Endodermal cell (in vitro differentiated cells): ENCODE measurements at regions not wholly inside any gene's neighbourhood (a gene's known extent, or its start where the extent isn't known, plus 50 kb on each side); places are given as distances from the start of the nearest gene placed in this dataset.

Experiments used
- DNase-seq: peaks from one replicate; pipeline ENCODE4 v3.0.0-alpha.2; 2017
- H3K27ac ChIP-seq: 2 replicates; pipeline ENCODE4 v1.5.1; 2013; ENCODE audit warnings: mild to moderate bottlenecking, low read depth, low read length, moderate library complexity
- H3K27me3 ChIP-seq: 2 replicates; pipeline ENCODE4 v1.6.1; 2013; ENCODE audit warnings: mild to moderate bottlenecking, low read length, moderate library complexity; ENCODE audit not compliant: insufficient read depth, control insufficient read depth, poor library complexity, severe bottlenecking
- H3K36me3 ChIP-seq: 2 replicates; pipeline ENCODE4 v1.7.0; 2013; ENCODE audit warnings: mild to moderate bottlenecking, low read length, moderate library complexity; ENCODE audit not compliant: control insufficient read depth, insufficient read depth
- H3K4me1 ChIP-seq: one replicate; pipeline ENCODE4 v1.7.0; 2013; ENCODE audit warnings: low read length; ENCODE audit not compliant: control insufficient read depth, insufficient read depth
- H3K4me3 ChIP-seq: 2 replicates; pipeline ENCODE4 v1.5.1; 2013; ENCODE audit warnings: mild to moderate bottlenecking, low read length, moderate library complexity
- H3K9ac ChIP-seq: 2 replicates; pipeline ENCODE4 v1.6.1; 2013; ENCODE audit warnings: mild to moderate bottlenecking, low read length, moderate library complexity; ENCODE audit not compliant: poor library complexity, severe bottlenecking; ENCODE audit errors: extremely low read depth
- H3K9me3 ChIP-seq: 2 replicates; pipeline ENCODE4 v1.6.1; 2013; ENCODE audit warnings: mild to moderate bottlenecking, low read length, moderate library complexity; ENCODE audit not compliant: control insufficient read depth
- H3K27ac Mint-ChIP-seq: 2 replicates; pipeline ENCODE4 v1.8.0; 2020; ENCODE audit warnings: mixed read lengths
- H3K27me3 Mint-ChIP-seq: 2 replicates; pipeline ENCODE4 v1.8.0; 2021; ENCODE audit warnings: mild to moderate bottlenecking, mixed read lengths; ENCODE audit not compliant: insufficient read depth
- H3K36me3 Mint-ChIP-seq: 2 replicates; pipeline ENCODE4 v1.8.0; 2020; ENCODE audit warnings: low read depth, mixed read lengths
- H3K4me1 Mint-ChIP-seq: 2 replicates; pipeline ENCODE4 v1.8.0; 2020; ENCODE audit warnings: mixed read lengths
- H3K4me3 Mint-ChIP-seq: 2 replicates; pipeline ENCODE4 v1.8.0; 2020; ENCODE audit warnings: mild to moderate bottlenecking, moderate library complexity, mixed read lengths
- H3K9me3 Mint-ChIP-seq: 2 replicates; pipeline ENCODE4 v1.8.0; 2020; ENCODE audit warnings: mild to moderate bottlenecking, mixed read lengths
- CTCF ChIP-seq: fragments of 200-600 bp; sonication (generic); conservative IDR thresholded peaks from 2 replicates; pipeline ENCODE4 v1.5.0; 2021; ENCODE audit warnings: antibody characterized with exemption, mild to moderate bottlenecking
- WGBS, 2 experiments: methylation state at CpG; one replicate each; pipeline versions ENCODE4 v1.1.5 to v1.1.7; 2013; ENCODE audit warnings: missing lambda C conversion rate in 2 of 2, mixed read lengths in 1 of 2; ENCODE audit not compliant: insufficient coverage in 1 of 2, insufficient read length in 1 of 2; 5-methylcytosine and 5-hydroxymethylcytosine counted together

DNA sequence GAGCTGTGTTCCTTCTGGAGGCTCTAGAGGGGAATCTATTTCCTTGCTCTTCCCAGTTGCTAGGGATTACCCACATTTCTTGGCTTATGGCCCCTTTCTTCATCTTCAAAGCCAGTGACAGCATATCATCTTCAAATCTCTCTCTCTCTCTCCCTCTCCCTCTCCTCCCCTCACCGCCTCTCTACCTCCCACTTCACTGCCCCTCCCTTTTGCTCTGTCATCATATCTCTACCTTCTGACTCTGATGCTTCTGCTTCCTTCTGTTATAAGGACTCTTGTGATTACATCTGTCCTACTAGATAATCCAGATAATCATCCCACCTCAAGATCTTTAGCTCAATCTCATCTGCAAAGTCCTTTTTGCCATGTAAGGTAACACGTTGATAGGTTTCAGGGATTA is 93.1 kb upstream of the TEX13D start:
- Histone ChIP-seq H3K9me3 (no peaks in the 10 kb centered on the region), H3K9ac (no peak overlapping the region), H3K4me1 (no peaks in the 10 kb centered on the region), H3K27me3 (no peaks in the 10 kb centered on the region), H3K27ac (no peak overlapping the region), H3K4me3 (no peak overlapping the region), H3K36me3 (no peaks in the 10 kb centered on the region)
- no peak for TF ChIP-seq CTCF
- Mint-ChIP-seq H3K36me3 (no peaks in the 10 kb centered on the region), H3K9me3 (no peaks in the 10 kb centered on the region), H3K4me3 (no peak overlapping the region), H3K27me3 (peaks cover 12% of the 10 kb centered on the region), H3K4me1 (no peaks in the 10 kb centered on the region), H3K27ac (no peak overlapping the region)
- WGBS, 2 experiments, result 96 to 100% methylated on average over 1 to 2 of the region's 2 CpGs
- DNase-seq, result no peak

GRCh38 chrX:124239911-124240310 is 92.5 kb upstream of the TEX13D start:
- Mint-ChIP-seq H3K4me1 (no peaks in the 10 kb centered on the region), H3K36me3 (no peaks in the 10 kb centered on the region), H3K4me3 (no peak overlapping the region), H3K27me3 (peaks cover 10% of the 10 kb centered on the region), H3K9me3 (no peaks in the 10 kb centered on the region), H3K27ac (no peak overlapping the region)
- Histone ChIP-seq H3K27ac (no peak overlapping the region), H3K9ac (no peak overlapping the region), H3K9me3 (no peaks in the 10 kb centered on the region), H3K36me3 (no peaks in the 10 kb centered on the region), H3K4me3 (no peak overlapping the region), H3K27me3 (no peaks in the 10 kb centered on the region), H3K4me1 (no peaks in the 10 kb centered on the region)
- no peak for DNase-seq
- no peak for TF ChIP-seq CTCF
- 90 to 100% methylated on average over 2 to 4 of the region's 6 CpGs for WGBS, 2 experiments

DNA sequence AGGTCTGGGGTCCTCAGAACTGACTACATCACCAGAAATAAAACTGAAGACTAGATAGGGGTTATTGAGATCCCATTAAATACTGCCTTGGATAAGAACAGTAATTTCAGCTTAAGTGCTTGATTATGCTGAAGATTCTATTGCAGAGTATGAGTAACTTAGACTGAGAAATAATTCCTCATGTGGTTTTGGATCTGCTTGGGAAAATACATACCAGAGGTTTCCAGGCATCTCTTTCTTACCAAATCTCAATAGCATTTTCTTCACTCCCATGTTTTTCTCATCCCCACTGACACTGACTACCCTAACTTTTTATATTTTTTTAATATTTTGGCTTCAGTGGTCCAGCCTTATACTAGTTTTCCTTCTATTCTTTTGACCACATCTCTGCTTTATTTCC is 92.0 kb upstream of the TEX13D start:
- no peak for TF ChIP-seq CTCF
- H3K36me3 ChIP-seq, result no peaks in the 10 kb centered on the region
- H3K27me3 ChIP-seq, result no peaks in the 10 kb centered on the region
- no peaks in the 10 kb centered on the region for H3K9me3 ChIP-seq
- Mint-ChIP-seq H3K27me3 (peaks cover 10% of the 10 kb centered on the region), H3K27ac (no peak overlapping the region), H3K4me3 (no peak overlapping the region), H3K36me3 (no peaks in the 10 kb centered on the region), H3K4me1 (no peaks in the 10 kb centered on the region), H3K9me3 (no peaks in the 10 kb centered on the region)
- H3K9ac ChIP-seq, result no peak overlapping the region
- no peak overlapping the region for H3K4me3 ChIP-seq
- H3K27ac ChIP-seq, result no peak overlapping the region
- no peak for DNase-seq
- H3K4me1 ChIP-seq, result no peaks in the 10 kb centered on the region
